CD14-positive monocyte (primary cell): ENCODE measurements at regions not wholly inside any gene's neighbourhood (a gene's known extent, or its start where the extent isn't known, plus 50 kb on each side); places are given as distances from the start of the nearest gene placed in this dataset.

Experiments
- DNase-seq, 3 donors: peaks; one replicate each; pipeline ENCODE4 v3.0.0-alpha.2; 2011 to 2022
- H2AFZ ChIP-seq: 2 replicates; pipeline ENCODE4 v1.6.0; 2012; ENCODE audit warnings: mild to moderate bottlenecking, low read depth, low read length, inconsistent platforms; ENCODE audit not compliant: insufficient read depth, poor library complexity, severe bottlenecking
- H3K27ac ChIP-seq, 2 donors: 1 replicate in 1 of 2; 2 replicates in 1 of 2; pipeline ENCODE4 v1.5.1; 2012 to 2013; ENCODE audit warnings: low read length in 2 of 2, control low read depth in 1 of 2, inconsistent platforms in 1 of 2, low read depth in 1 of 2, mild to moderate bottlenecking in 1 of 2
- H3K27me3 ChIP-seq, 2 donors: one replicate each; pipeline versions ENCODE4 v1.6.0 to v1.6.1; 2011 to 2013; ENCODE audit warnings: low read length in 2 of 2; ENCODE audit not compliant: control insufficient read depth in 2 of 2, insufficient read depth in 2 of 2
- H3K36me3 ChIP-seq, 2 donors: replicated peaks in 1 of 2; 1 replicate in 1 of 2; 2 replicates in 1 of 2; pipeline versions ENCODE4 v1.5.1 to v1.6.1; 2012 to 2013; ENCODE audit warnings: low read length in 2 of 2, control low read depth in 1 of 2, inconsistent platforms in 1 of 2, mild to moderate bottlenecking in 1 of 2; ENCODE audit not compliant: insufficient read depth in 2 of 2, control insufficient read depth in 1 of 2
- H3K4me1 ChIP-seq, 2 donors: 1 replicate in 1 of 2; 2 replicates in 1 of 2; pipeline versions ENCODE4 v1.5.1 to v1.6.1; 2012 to 2013; ENCODE audit warnings: low read length in 2 of 2, control low read depth in 1 of 2, inconsistent platforms in 1 of 2, mild to moderate bottlenecking in 1 of 2, moderate library complexity in 1 of 2; ENCODE audit not compliant: insufficient read depth in 2 of 2, control insufficient read depth in 1 of 2
- H3K4me2 ChIP-seq: replicated peaks from 2 replicates; pipeline ENCODE3; 2012; ENCODE audit warnings: low read length, moderate library complexity, mild to moderate bottlenecking; ENCODE audit not compliant: poor library complexity, severe bottlenecking; ENCODE audit errors: extremely low read depth
- H3K4me3 ChIP-seq, 3 experiments: fragments of 200-600 bp in 1 of 3; sonication (generic) in 1 of 3; replicated peaks in 1 of 3; 1 replicate in 2 of 3; 2 replicates in 1 of 3; pipeline ENCODE4 v1.5.1; 2011 to 2013; ENCODE audit warnings: low read length in 3 of 3, mild to moderate bottlenecking in 3 of 3, control low read depth in 2 of 3, low read depth in 2 of 3, inconsistent platforms in 1 of 3, moderate library complexity in 1 of 3
- H3K79me2 ChIP-seq: 2 replicates; pipeline ENCODE4 v1.6.0; 2012; ENCODE audit warnings: mild to moderate bottlenecking, control low read depth, inconsistent platforms, low read length, moderate library complexity; ENCODE audit not compliant: insufficient read depth
- H3K9ac ChIP-seq: 2 replicates; pipeline ENCODE4 v1.6.0; 2017; ENCODE audit warnings: low read length, mild to moderate bottlenecking; ENCODE audit not compliant: insufficient read depth, poor library complexity, severe bottlenecking
- H3K9me3 ChIP-seq, 2 donors: replicated peaks in 1 of 2; 1 replicate in 1 of 2; 2 replicates in 1 of 2; pipeline versions ENCODE4 v1.5.1 to v1.6.1; 2012 to 2013; ENCODE audit warnings: low read length in 2 of 2, control low read depth in 1 of 2; ENCODE audit not compliant: control insufficient read depth in 1 of 2, insufficient read depth in 1 of 2
- H4K20me1 ChIP-seq: 2 replicates; pipeline ENCODE4 v1.6.0; 2012; ENCODE audit warnings: mild to moderate bottlenecking, low read length, control low read depth, moderate library complexity; ENCODE audit not compliant: insufficient read depth
- H3K27ac Mint-ChIP-seq, 7 donors: one replicate each; pipeline ENCODE4 v1.8.0; 2020; ENCODE audit warnings: mild to moderate bottlenecking in 7 of 7, mixed read lengths in 7 of 7, moderate library complexity in 6 of 7, inconsistent platforms in 2 of 7
- H3K27me3 Mint-ChIP-seq, 3 donors: one replicate each; pipeline ENCODE4 v1.8.0; 2021 to 2022; ENCODE audit warnings: low read depth in 3 of 3, mild to moderate bottlenecking in 3 of 3, mixed read lengths in 3 of 3, moderate library complexity in 3 of 3, inconsistent platforms in 1 of 3
- H3K36me3 Mint-ChIP-seq, 2 donors: one replicate each; pipeline ENCODE4 v1.8.0; 2020; ENCODE audit warnings: mixed read lengths in 2 of 2, inconsistent platforms in 1 of 2, mild to moderate bottlenecking in 1 of 2
- H3K4me1 Mint-ChIP-seq: one replicate; pipeline ENCODE4 v1.8.0; 2020; ENCODE audit warnings: mild to moderate bottlenecking, mixed read lengths
- H3K4me3 Mint-ChIP-seq, 2 donors: one replicate each; pipeline ENCODE4 v1.8.0; 2020; ENCODE audit warnings: mild to moderate bottlenecking in 2 of 2, mixed read lengths in 2 of 2, moderate library complexity in 1 of 2
- H3K9me3 Mint-ChIP-seq, 7 donors: one replicate each; pipeline ENCODE4 v1.8.0; 2020 to 2022; ENCODE audit warnings: mixed read lengths in 7 of 7, mild to moderate bottlenecking in 6 of 7, moderate library complexity in 6 of 7, inconsistent platforms in 2 of 7
- WGBS: methylation state at CpG from one replicate; pipeline ENCODE4 v1.1.5; 2013; ENCODE audit warnings: missing lambda C conversion rate; ENCODE audit not compliant: insufficient coverage; 5-methylcytosine and 5-hydroxymethylcytosine counted together
- intact Hi-C, 2 donors: fragments of 100-400 bp; cut with micrococcal nuclease; formaldehyde crosslinking; loops; one replicate each; pipeline versions ENCODE4 v1.15.0 to v1.15.1; 2023
- TF ChIP-seq, protein P1 (sequence below): fragments of 200-600 bp; IDR thresholded peaks from one replicate; pipeline ENCODE4 v1.8.0; 2022; ENCODE audit warnings: antibody characterized with exemption, mild to moderate bottlenecking

- Histone ChIP-seq H3K4me2 (no peak overlapping the region), H3K4me3 (no peak overlapping the region), H3K27me3 (no peaks in the 10 kb centered on the region), H3K27ac (no peak overlapping the region), H3K79me2 (no peaks in the 10 kb centered on the region), H2AFZ (no peak overlapping the region), H4K20me1 (no peaks in the 10 kb centered on the region), H3K9ac (no peak overlapping the region), H3K4me1 (no peaks in the 10 kb centered on the region), H3K36me3 (no peaks in the 10 kb centered on the region), H3K9me3 (peaks cover 0 to 6% of the 10 kb centered on the region in 2 donors)
- Mint-ChIP-seq H3K4me1 (peaks cover 5% of the 10 kb centered on the region), H3K36me3 (peaks cover 2 to 3% of the 10 kb centered on the region in 2 donors), H3K4me3 (no peak overlapping the region), H3K9me3 (peaks cover 4 to 15% (median 10%) of the 10 kb centered on the region in 7 donors), H3K27ac (no peak overlapping the region), H3K27me3 (no peaks in the 10 kb centered on the region)
- TF ChIP-seq, protein P1, sequence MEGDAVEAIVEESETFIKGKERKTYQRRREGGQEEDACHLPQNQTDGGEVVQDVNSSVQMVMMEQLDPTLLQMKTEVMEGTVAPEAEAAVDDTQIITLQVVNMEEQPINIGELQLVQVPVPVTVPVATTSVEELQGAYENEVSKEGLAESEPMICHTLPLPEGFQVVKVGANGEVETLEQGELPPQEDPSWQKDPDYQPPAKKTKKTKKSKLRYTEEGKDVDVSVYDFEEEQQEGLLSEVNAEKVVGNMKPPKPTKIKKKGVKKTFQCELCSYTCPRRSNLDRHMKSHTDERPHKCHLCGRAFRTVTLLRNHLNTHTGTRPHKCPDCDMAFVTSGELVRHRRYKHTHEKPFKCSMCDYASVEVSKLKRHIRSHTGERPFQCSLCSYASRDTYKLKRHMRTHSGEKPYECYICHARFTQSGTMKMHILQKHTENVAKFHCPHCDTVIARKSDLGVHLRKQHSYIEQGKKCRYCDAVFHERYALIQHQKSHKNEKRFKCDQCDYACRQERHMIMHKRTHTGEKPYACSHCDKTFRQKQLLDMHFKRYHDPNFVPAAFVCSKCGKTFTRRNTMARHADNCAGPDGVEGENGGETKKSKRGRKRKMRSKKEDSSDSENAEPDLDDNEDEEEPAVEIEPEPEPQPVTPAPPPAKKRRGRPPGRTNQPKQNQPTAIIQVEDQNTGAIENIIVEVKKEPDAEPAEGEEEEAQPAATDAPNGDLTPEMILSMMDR, result no peak
- no peak for DNase-seq
- intact Hi-C loops, result no loop called here
These were observed 652.1 kb upstream of the CITED2 start for GRCh38 chr6:140026546-140026945.

DNA sequence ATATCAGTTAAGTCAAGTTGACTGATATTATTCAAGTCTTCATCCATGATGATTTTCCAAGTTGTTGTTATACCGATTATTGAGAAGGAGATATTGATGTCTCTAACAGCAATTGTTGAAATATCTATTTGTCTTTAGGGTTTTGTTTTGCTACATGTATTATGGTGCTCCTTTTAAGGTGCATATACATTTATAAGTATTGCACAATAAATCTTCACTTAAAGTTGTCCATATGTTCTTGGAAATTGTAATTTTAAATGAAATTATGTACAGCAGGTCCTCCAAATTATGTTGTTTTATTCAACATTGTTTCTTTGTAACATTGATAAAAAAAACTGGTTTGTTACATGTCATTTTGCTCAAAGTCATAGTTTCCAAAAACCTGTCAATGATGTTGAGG is 650.7 kb upstream of the CITED2 start:
- H3K36me3 Mint-ChIP-seq, result peaks cover 6 to 9% of the 10 kb centered on the region in 2 donors
- H3K27me3 Mint-ChIP-seq, result no peaks in the 10 kb centered on the region
- H4K20me1 ChIP-seq, result no peaks in the 10 kb centered on the region
- H3K27me3 ChIP-seq, result no peaks in the 10 kb centered on the region
- intact Hi-C loops, result no loop called here
- no peak overlapping the region for H3K27ac ChIP-seq
- H3K9me3 ChIP-seq, result peaks cover 8 to 20% of the 10 kb centered on the region in 2 donors
- H3K4me3 ChIP-seq, result no peak overlapping the region
- H2AFZ ChIP-seq, result no peak overlapping the region
- peaks cover 8% of the 10 kb centered on the region for H3K4me1 Mint-ChIP-seq
- no CpG with 5 or more reads among the region's 1 CpG for WGBS
- no peak overlapping the region for H3K9ac ChIP-seq
- H3K4me1 ChIP-seq, result no peaks in the 10 kb centered on the region
- peaks cover 17 to 28% (median 24%) of the 10 kb centered on the region in 7 donors for H3K9me3 Mint-ChIP-seq
- H3K79me2 ChIP-seq, result no peaks in the 10 kb centered on the region
- no peak overlapping the region for H3K4me2 ChIP-seq
- H3K27ac Mint-ChIP-seq, result no peak overlapping the region
- H3K4me3 Mint-ChIP-seq, result no peak overlapping the region
- H3K36me3 ChIP-seq, result peaks cover 0 to 3% of the 10 kb centered on the region in 2 donors
- DNase-seq, result no peak
- TF ChIP-seq, protein P1, result no peak
